ACC112 (cell line): ENCODE measurements at regions not wholly inside any gene's neighbourhood (a gene's known extent, or its start where the extent isn't known, plus 50 kb on each side); places are given as distances from the start of the nearest gene placed in this dataset.

Experiments used
- H2AFZ ChIP-seq: fragments of 200-600 bp; sonication (generic); one replicate; pipeline ENCODE4 v1.6.0; 2017; ENCODE audit warnings: antibody characterized with exemption, low read length; ENCODE audit not compliant: unreplicated experiment
- H3K27ac ChIP-seq: fragments of 200-600 bp; sonication (generic); 2 replicates; pipeline ENCODE4 v1.5.1; 2014; ENCODE audit warnings: low read depth, mild to moderate bottlenecking, antibody characterized with exemption, low read length, moderate library complexity
- H3K27me3 ChIP-seq: fragments of 200-600 bp; sonication (generic); 2 replicates; pipeline ENCODE4 v1.6.1; 2014; ENCODE audit warnings: mild to moderate bottlenecking, antibody characterized with exemption, low read length, moderate library complexity, mixed read lengths; ENCODE audit not compliant: insufficient read depth
- H3K36me3 ChIP-seq: fragments of 200-600 bp; sonication (generic); 2 replicates; pipeline ENCODE4 v1.6.1; 2016; ENCODE audit warnings: mild to moderate bottlenecking, antibody characterized with exemption, low read length, moderate library complexity, mixed read lengths; ENCODE audit not compliant: insufficient read depth
- H3K4me1 ChIP-seq: fragments of 200-600 bp; sonication (generic); one replicate; pipeline ENCODE4 v1.6.1; 2016; ENCODE audit warnings: low read length, mixed read lengths; ENCODE audit not compliant: insufficient read depth, unreplicated experiment, control insufficient read depth
- H3K4me3 ChIP-seq: fragments of 200-600 bp; sonication (generic); 2 replicates; pipeline ENCODE4 v1.5.1; 2014; ENCODE audit warnings: mild to moderate bottlenecking, low read depth, low read length
- H3K79me2 ChIP-seq: fragments of 200-600 bp; sonication (generic); one replicate; pipeline ENCODE4 v1.6.0; 2016; ENCODE audit warnings: low read length; ENCODE audit not compliant: control insufficient read depth, unreplicated experiment, insufficient read depth

- H3K27ac ChIP-seq = no peak overlapping the region
- H3K36me3 ChIP-seq = no peaks in the 10 kb centered on the region
- no peak overlapping the region for H2AFZ ChIP-seq
- no peaks in the 10 kb centered on the region for H3K79me2 ChIP-seq
- no peak overlapping the region for H3K4me3 ChIP-seq
- H3K27me3 ChIP-seq = peaks cover 63% of the 10 kb centered on the region
- no peaks in the 10 kb centered on the region for H3K4me1 ChIP-seq
These were observed 89.6 kb upstream of the TOX2 start for GRCh38 chr20:43825051-43825402.

- Histone ChIP-seq H3K4me3 (no peak overlapping the region), H2AFZ (no peak overlapping the region), H3K4me1 (no peaks in the 10 kb centered on the region), H3K79me2 (no peaks in the 10 kb centered on the region), H3K27ac (no peak overlapping the region), H3K36me3 (no peaks in the 10 kb centered on the region), H3K27me3 (peaks cover 60% of the 10 kb centered on the region)
These were observed 90.2 kb upstream of the TOX2 start for GRCh38 chr20:43824309-43825050.

GRCh38 chr20:43821795-43822194 is 92.9 kb upstream of the TOX2 start:
- Histone ChIP-seq H3K27me3 (peaks cover 36% of the 10 kb centered on the region), H3K36me3 (no peaks in the 10 kb centered on the region), H3K79me2 (no peaks in the 10 kb centered on the region), H3K27ac (no peak overlapping the region), H3K4me3 (no peak overlapping the region), H3K4me1 (no peaks in the 10 kb centered on the region), H2AFZ (no peak overlapping the region)

GRCh38 chr20:43820731-43821330 is 93.8 kb upstream of the TOX2 start:
- no peak overlapping the region for H3K27ac ChIP-seq
- no peaks in the 10 kb centered on the region for H3K36me3 ChIP-seq
- no peaks in the 10 kb centered on the region for H3K4me1 ChIP-seq
- no peaks in the 10 kb centered on the region for H3K79me2 ChIP-seq
- no peak overlapping the region for H2AFZ ChIP-seq
- no peak overlapping the region for H3K4me3 ChIP-seq
- peaks cover 27% of the 10 kb centered on the region for H3K27me3 ChIP-seq

- peaks cover 8% of the 10 kb centered on the region; the same call in 1 of the 2 replicates for H3K27me3 ChIP-seq
- H3K79me2 ChIP-seq = no peaks in the 10 kb centered on the region
- H3K4me3 ChIP-seq = no peak overlapping the region
- no peak overlapping the region for H3K27ac ChIP-seq
- H3K36me3 ChIP-seq = no peaks in the 10 kb centered on the region; the same call in 1 of the 2 replicates
- H2AFZ ChIP-seq = no peak overlapping the region
- H3K4me1 ChIP-seq = no peaks in the 10 kb centered on the region
These were observed 85.4 kb upstream of the GTSF1L start for GRCh38 chr20:43812216-43812615.

- Histone ChIP-seq H3K27me3 (peaks cover 11% of the 10 kb centered on the region; the same call in 1 of the 2 replicates), H3K4me1 (no peaks in the 10 kb centered on the region), H2AFZ (no peak overlapping the region), H3K36me3 (no peaks in the 10 kb centered on the region; the same call in 1 of the 2 replicates), H3K27ac (no peak overlapping the region), H3K79me2 (no peaks in the 10 kb centered on the region), H3K4me3 (no peak overlapping the region)
These were observed 82.5 kb upstream of the GTSF1L start for GRCh38 chr20:43809206-43809819.

GRCh38 chr20:43804781-43805180 is 78.0 kb upstream of the GTSF1L start:
- Histone ChIP-seq H3K4me3 (no peak overlapping the region), H3K4me1 (no peaks in the 10 kb centered on the region), H3K27ac (no peak overlapping the region), H3K79me2 (no peaks in the 10 kb centered on the region), H3K27me3 (peaks cover 7% of the 10 kb centered on the region; the same call in 1 of the 2 replicates), H2AFZ (no peak overlapping the region), H3K36me3 (no peaks in the 10 kb centered on the region; the same call in 1 of the 2 replicates)

GRCh38 chr20:43803276-43803675 is 76.5 kb upstream of the GTSF1L start:
- H3K27ac ChIP-seq = no peak overlapping the region
- no peaks in the 10 kb centered on the region for H3K79me2 ChIP-seq

GRCh38 chr20:43800186-43800585 is 73.4 kb upstream of the GTSF1L start:
- Histone ChIP-seq H3K4me1 (no peaks in the 10 kb centered on the region), H2AFZ (no peak overlapping the region), H3K79me2 (no peaks in the 10 kb centered on the region), H3K27me3 (peaks cover 30% of the 10 kb centered on the region), H3K36me3 (no peaks in the 10 kb centered on the region), H3K4me3 (no peak overlapping the region), H3K27ac (no peak overlapping the region)

More at GRCh38 chr20:43803276-43803675, 76.5 kb upstream of the GTSF1L start:
- H2AFZ ChIP-seq = no peak overlapping the region
- H3K27me3 ChIP-seq = peaks cover 22% of the 10 kb centered on the region
- H3K36me3 ChIP-seq = no peaks in the 10 kb centered on the region
- H3K4me3 ChIP-seq = no peak overlapping the region
- no peaks in the 10 kb centered on the region for H3K4me1 ChIP-seq

GRCh38 chr20:43799741-43800140 is 72.9 kb upstream of the GTSF1L start:
- no peak overlapping the region for H3K27ac ChIP-seq
- no peak overlapping the region for H2AFZ ChIP-seq
- no peaks in the 10 kb centered on the region for H3K79me2 ChIP-seq
- H3K4me3 ChIP-seq = no peak overlapping the region
- H3K27me3 ChIP-seq = peaks cover 33% of the 10 kb centered on the region
- no peaks in the 10 kb centered on the region for H3K36me3 ChIP-seq
- no peaks in the 10 kb centered on the region for H3K4me1 ChIP-seq
